ENCODE measurements at regions not wholly inside any gene's neighbourhood (a gene's known extent, or its start where the extent isn't known, plus 50 kb on each side); places are given as distances from the start of the nearest gene placed in this dataset.

- no peak for TF ChIP-seq CTCF (conservative IDR thresholded peaks at IDR 0.05; ENCODE audit: low read length)
- TF ChIP-seq EZH2phosphoT487 (IDR thresholded peaks at IDR 0.05; ENCODE audit: borderline replicate concordance): no peak
These were observed 113.1 kb upstream of the TRIM24 start for GRCh38 chr7:138346975-138347374.
